ENCODE measurements at regions not wholly inside any gene's neighbourhood (a gene's known extent, or its start where the extent isn't known, plus 50 kb on each side); places are given as distances from the start of the nearest gene placed in this dataset.

- Histone ChIP-seq H3K4me1 (ENCODE audit: control insufficient read depth in 4 of 4, insufficient read depth in 4 of 4, low read length in 3 of 4) (peaks cover 5 to 24% (median 18%) of the 10 kb centered on the region in 4 donors), H3K36me3 (ENCODE audit: control insufficient read depth in 4 of 4, insufficient read depth in 3 of 4, low read depth in 1 of 4, low read length in 3 of 4) (no peaks in the 10 kb centered on the region), H3K4me3 (ENCODE audit: low read depth in 1 of 3, low read length in 3 of 3) (no peak overlapping the region), H3K27ac (ENCODE audit: low read depth in 1 of 2, low read length in 2 of 2) (no peak overlapping the region), H3K27me3 (ENCODE audit: control insufficient read depth in 4 of 4, insufficient read depth in 4 of 4, low read length in 3 of 4) (no peaks in the 10 kb centered on the region), H3K9ac (ENCODE audit: low read depth in 1 of 2, low read length in 2 of 2) (no peak overlapping the region), H3K9me3 (ENCODE audit: control insufficient read depth in 4 of 4, low read length in 3 of 4) (no peaks in the 10 kb centered on the region)
- 90% methylated on average over 14 of the region's 14 CpGs for WGBS
- no peak for DNase-seq (ENCODE audit: low spot score)
- no peak for TF ChIP-seq TAF1 (conservative IDR thresholded peaks at IDR 0.05)
- TF ChIP-seq FOXA2 (IDR thresholded peaks at IDR 0.05), result no peak
- TF ChIP-seq CTCF (IDR thresholded peaks at IDR 0.05; ENCODE audit: low read depth, low read length, missing input control), result no peak
- TF ChIP-seq ATF3 (IDR thresholded peaks at IDR 0.05), result no peak
- TF ChIP-seq REST (IDR thresholded peaks at IDR 0.05), result no peak
- TF ChIP-seq SP1 (IDR thresholded peaks at IDR 0.05), result no peak
- TF ChIP-seq NR2F2 (IDR thresholded peaks at IDR 0.05), result no peak
- no peak for TF ChIP-seq JUND (IDR thresholded peaks at IDR 0.05)
- no peak for TF ChIP-seq RXRA (IDR thresholded peaks at IDR 0.05)
- TF ChIP-seq HNF4G (IDR thresholded peaks at IDR 0.05), result no peak
- TF ChIP-seq GABPA (IDR thresholded peaks at IDR 0.05 in 1 of 2, conservative IDR thresholded peaks at IDR 0.05 in 1 of 2), result no peak
- no peak for TF ChIP-seq ZBTB33 (IDR thresholded peaks at IDR 0.05)
- TF ChIP-seq EGR1 (IDR thresholded peaks at IDR 0.05; ENCODE audit: low read depth in 2 of 2), result no peak
- no peak for TF ChIP-seq MAX (IDR thresholded peaks at IDR 0.05)
Observed at GRCh38 chr5:174192901-174193300, 147.4 kb downstream of the NSG2 start.

- WGBS, result 60% methylated on average over 2 of the region's 2 CpGs
- no peak for TF ChIP-seq FOXA2 (IDR thresholded peaks at IDR 0.05)
- TF ChIP-seq MAX (IDR thresholded peaks at IDR 0.05), result no peak
- TF ChIP-seq REST (IDR thresholded peaks at IDR 0.05), result no peak
Observed at GRCh38 chr5:174195517-174195916, 150.0 kb downstream of the NSG2 start.

More at GRCh38 chr5:174195517-174195916, 150.0 kb downstream of the NSG2 start:
- no peaks in the 10 kb centered on the region for H3K27me3 ChIP-seq (ENCODE audit: control insufficient read depth in 4 of 4, insufficient read depth in 4 of 4, low read length in 3 of 4)
- no peak for DNase-seq (ENCODE audit: low spot score)
- no peak overlapping the region for H3K27ac ChIP-seq (ENCODE audit: low read depth in 1 of 2, low read length in 2 of 2)
- H3K4me3 ChIP-seq (ENCODE audit: low read depth in 1 of 3, low read length in 3 of 3), result no peak overlapping the region
- no peaks in the 10 kb centered on the region for H3K4me1 ChIP-seq (ENCODE audit: control insufficient read depth in 4 of 4, insufficient read depth in 4 of 4, low read length in 3 of 4)
- H3K9me3 ChIP-seq (ENCODE audit: control insufficient read depth in 4 of 4, low read length in 3 of 4), result no peaks in the 10 kb centered on the region
- H3K9ac ChIP-seq (ENCODE audit: low read depth in 1 of 2, low read length in 2 of 2), result no peak overlapping the region
- no peaks in the 10 kb centered on the region for H3K36me3 ChIP-seq (ENCODE audit: control insufficient read depth in 4 of 4, insufficient read depth in 3 of 4, low read depth in 1 of 4, low read length in 3 of 4)
